Smooth muscle cell (in vitro differentiated cells): ENCODE measurements at regions not wholly inside any gene's neighbourhood (a gene's known extent, or its start where the extent isn't known, plus 50 kb on each side); places are given as distances from the start of the nearest gene placed in this dataset.

Source experiments
- DNase-seq: peaks from one replicate; lab custom pipeline; 2025; ENCODE audit not compliant: unreplicated experiment; lab: John Stamatoyannopoulos, UW
- H2AFZ ChIP-seq: fragments of 200-600 bp; sonication (generic); 2 replicates; pipeline ENCODE4 v1.6.0; 2016; ENCODE audit warnings: antibody characterized with exemption, low read depth, mild to moderate bottlenecking
- H3F3A ChIP-seq: fragments of 200-600 bp; sonication (generic); 2 replicates; pipeline ENCODE4 v1.6.0; 2017; ENCODE audit warnings: antibody characterized with exemption, low read depth
- H3K27ac ChIP-seq: fragments of 200-600 bp; sonication (generic); 2 replicates; pipeline ENCODE4 v1.5.1; 2016; ENCODE audit warnings: low read depth, mild to moderate bottlenecking
- H3K27me3 ChIP-seq: fragments of 200-600 bp; sonication (generic); 2 replicates; pipeline ENCODE4 v1.6.1; 2016; ENCODE audit warnings: low read depth, mild to moderate bottlenecking
- H3K36me3 ChIP-seq: fragments of 200-600 bp; sonication (generic); 2 replicates; pipeline ENCODE4 v1.5.1; 2016; ENCODE audit warnings: low read depth
- H3K4me1 ChIP-seq: fragments of 200-600 bp; sonication (generic); 2 replicates; pipeline ENCODE4 v1.5.1; 2016; ENCODE audit warnings: low read depth
- H3K4me2 ChIP-seq: fragments of 200-600 bp; sonication (generic); 2 replicates; pipeline ENCODE4 v1.6.0; 2016; ENCODE audit warnings: mild to moderate bottlenecking
- H3K4me3 ChIP-seq: fragments of 200-600 bp; sonication (generic); 2 replicates; pipeline ENCODE4 v1.5.1; 2016; ENCODE audit warnings: mild to moderate bottlenecking
- H3K79me2 ChIP-seq: fragments of 200-600 bp; sonication (generic); 2 replicates; pipeline ENCODE4 v1.6.0; 2016; ENCODE audit warnings: low read depth, mild to moderate bottlenecking
- H3K9ac ChIP-seq: fragments of 200-600 bp; sonication (generic); 2 replicates; pipeline ENCODE4 v1.6.0; 2016; ENCODE audit warnings: low read depth
- H3K9me3 ChIP-seq: fragments of 200-600 bp; sonication (generic); replicated peaks from 2 replicates; pipeline ENCODE4 v1.5.1; 2016; ENCODE audit warnings: low read depth
- H4K20me1 ChIP-seq: fragments of 200-600 bp; sonication (generic); 2 replicates; pipeline ENCODE4 v1.6.0; 2016; ENCODE audit warnings: low read depth
- WGBS: methylation state at CpG from one replicate; pipeline ENCODE4 v1.1.7; 2016; ENCODE audit warnings: low lambda C conversion rate; 5-methylcytosine and 5-hydroxymethylcytosine counted together
- TF ChIP-seq, protein P1 (sequence below): fragments of 200-600 bp; sonication (generic); IDR thresholded peaks from 2 replicates; pipeline ENCODE4 v1.5.1; 2017; ENCODE audit warnings: borderline replicate concordance, mild to moderate bottlenecking, antibody characterized with exemption; ENCODE audit not compliant: insufficient read depth, poor library complexity, severe bottlenecking

- no peaks in the 10 kb centered on the region for H3K9me3 ChIP-seq
- no peaks in the 10 kb centered on the region for H3K4me1 ChIP-seq
- H2AFZ ChIP-seq = no peak overlapping the region
- H3K4me3 ChIP-seq = no peak overlapping the region
- DNase-seq = no peak
- no peaks in the 10 kb centered on the region for H3K36me3 ChIP-seq
- no peaks in the 10 kb centered on the region for H3K79me2 ChIP-seq
- WGBS = 87% methylated on average over 12 of the region's 12 CpGs
- no peak overlapping the region for H3K4me2 ChIP-seq
- TF ChIP-seq, protein P1, sequence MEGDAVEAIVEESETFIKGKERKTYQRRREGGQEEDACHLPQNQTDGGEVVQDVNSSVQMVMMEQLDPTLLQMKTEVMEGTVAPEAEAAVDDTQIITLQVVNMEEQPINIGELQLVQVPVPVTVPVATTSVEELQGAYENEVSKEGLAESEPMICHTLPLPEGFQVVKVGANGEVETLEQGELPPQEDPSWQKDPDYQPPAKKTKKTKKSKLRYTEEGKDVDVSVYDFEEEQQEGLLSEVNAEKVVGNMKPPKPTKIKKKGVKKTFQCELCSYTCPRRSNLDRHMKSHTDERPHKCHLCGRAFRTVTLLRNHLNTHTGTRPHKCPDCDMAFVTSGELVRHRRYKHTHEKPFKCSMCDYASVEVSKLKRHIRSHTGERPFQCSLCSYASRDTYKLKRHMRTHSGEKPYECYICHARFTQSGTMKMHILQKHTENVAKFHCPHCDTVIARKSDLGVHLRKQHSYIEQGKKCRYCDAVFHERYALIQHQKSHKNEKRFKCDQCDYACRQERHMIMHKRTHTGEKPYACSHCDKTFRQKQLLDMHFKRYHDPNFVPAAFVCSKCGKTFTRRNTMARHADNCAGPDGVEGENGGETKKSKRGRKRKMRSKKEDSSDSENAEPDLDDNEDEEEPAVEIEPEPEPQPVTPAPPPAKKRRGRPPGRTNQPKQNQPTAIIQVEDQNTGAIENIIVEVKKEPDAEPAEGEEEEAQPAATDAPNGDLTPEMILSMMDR = no peak
- peaks cover 27% of the 10 kb centered on the region for H3K27me3 ChIP-seq
- H3K9ac ChIP-seq = no peak overlapping the region
- H4K20me1 ChIP-seq = no peaks in the 10 kb centered on the region
- H3K27ac ChIP-seq = no peak overlapping the region
- no peaks in the 10 kb centered on the region for H3F3A ChIP-seq
Observed at GRCh38 chr2:105557021-105557920, 158.4 kb upstream of the FHL2 start.

DNA sequence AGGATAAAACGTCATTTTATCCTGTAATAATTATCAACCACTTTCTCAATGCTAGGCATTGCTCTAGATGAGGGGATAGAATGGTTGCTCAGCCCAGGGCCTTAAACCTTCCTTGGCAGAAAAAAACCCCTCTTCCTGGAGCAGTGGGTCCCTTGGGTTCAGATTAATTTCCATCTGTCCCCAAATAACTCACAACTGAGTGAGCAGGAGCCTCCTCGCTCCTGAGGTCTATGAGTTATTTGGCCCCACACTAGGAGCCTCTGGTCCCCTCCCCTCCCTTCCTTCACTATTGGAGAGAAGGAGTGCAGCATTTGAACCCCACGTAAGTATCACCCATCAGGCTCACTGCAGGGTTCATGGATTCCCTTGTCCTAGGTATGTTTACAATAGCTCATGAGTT lies 157.5 kb upstream of the FHL2 start:
- no peaks in the 10 kb centered on the region for H3K9me3 ChIP-seq
- DNase-seq = no peak
- no peaks in the 10 kb centered on the region for H3K36me3 ChIP-seq
- H3K9ac ChIP-seq = no peak overlapping the region
- peaks cover 27% of the 10 kb centered on the region for H3K27me3 ChIP-seq
- no peaks in the 10 kb centered on the region for H4K20me1 ChIP-seq
- H3K4me3 ChIP-seq = no peak overlapping the region
- 94% methylated on average over 3 of the region's 3 CpGs for WGBS
- TF ChIP-seq, protein P1 = no peak
- H3K27ac ChIP-seq = no peak overlapping the region
- H3K4me1 ChIP-seq = no peaks in the 10 kb centered on the region
- H3F3A ChIP-seq = no peaks in the 10 kb centered on the region
- H3K4me2 ChIP-seq = no peak overlapping the region
- no peak overlapping the region for H2AFZ ChIP-seq
- no peaks in the 10 kb centered on the region for H3K79me2 ChIP-seq

DNA sequence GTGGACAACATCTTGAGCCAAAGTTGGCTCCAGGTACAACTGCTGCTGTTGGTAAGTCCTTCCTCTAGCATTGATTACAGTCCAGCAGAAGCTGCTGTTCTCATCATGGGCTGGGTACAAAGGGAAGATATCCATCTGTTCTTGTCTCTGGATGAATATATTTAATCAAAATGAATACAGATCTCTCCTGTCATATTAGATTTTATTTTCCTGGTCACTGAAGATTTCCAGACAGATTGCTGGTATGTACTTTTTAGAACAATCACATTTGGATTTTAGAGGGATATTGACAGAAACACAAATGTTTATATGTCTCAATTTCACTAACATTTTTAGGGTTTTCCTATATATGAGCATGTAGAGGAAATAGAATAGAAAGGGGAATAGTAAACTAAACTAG lies 155.4 kb upstream of the FHL2 start:
- no peaks in the 10 kb centered on the region for H3K36me3 ChIP-seq
- TF ChIP-seq, protein P1 = no peak
- no peaks in the 10 kb centered on the region for H3F3A ChIP-seq
- H3K4me2 ChIP-seq = no peak overlapping the region
- DNase-seq = no peak
- H3K27me3 ChIP-seq = peaks cover 27% of the 10 kb centered on the region
- no peak overlapping the region for H3K9ac ChIP-seq
- H2AFZ ChIP-seq = no peak overlapping the region
- H4K20me1 ChIP-seq = no peaks in the 10 kb centered on the region
- no peak overlapping the region for H3K27ac ChIP-seq
- no peak overlapping the region for H3K4me3 ChIP-seq
- no peaks in the 10 kb centered on the region for H3K79me2 ChIP-seq
- no peaks in the 10 kb centered on the region for H3K9me3 ChIP-seq
- H3K4me1 ChIP-seq = no peaks in the 10 kb centered on the region
